H7 (cell line): ENCODE measurements at regions not wholly inside any gene's neighbourhood (a gene's known extent, or its start where the extent isn't known, plus 50 kb on each side); places are given as distances from the start of the nearest gene placed in this dataset.
A peak's percentile ranks its signal among the peaks of the same experiment; 100 is the strongest.

Source experiments
- DNase-seq: peaks from one replicate; pipeline ENCODE4 v3.0.0; 2012
- H3K27me3 ChIP-seq: 2 replicates; pipeline ENCODE4 v1.6.0; 2011; ENCODE audit warnings: mild to moderate bottlenecking, low read length; ENCODE audit not compliant: control insufficient read depth, insufficient read depth
- H3K36me3 ChIP-seq: replicated peaks from 2 replicates; pipeline ENCODE4 v1.5.1; 2011; ENCODE audit warnings: low read length; ENCODE audit not compliant: control insufficient read depth, insufficient read depth
- H3K4me3 ChIP-seq: 2 replicates; pipeline ENCODE4 v1.5.1; 2011; ENCODE audit warnings: low read depth, mild to moderate bottlenecking, control low read depth, low read length, moderate library complexity; ENCODE audit not compliant: insufficient read depth

GRCh38 chr4:13103382-13104015 is 380.6 kb downstream of the RAB28 start:
- no peak overlapping the region for H3K4me3 ChIP-seq
- peak; percentile 14 for DNase-seq
- H3K27me3 ChIP-seq = no peaks in the 10 kb centered on the region
- H3K36me3 ChIP-seq = no peaks in the 10 kb centered on the region

DNA sequence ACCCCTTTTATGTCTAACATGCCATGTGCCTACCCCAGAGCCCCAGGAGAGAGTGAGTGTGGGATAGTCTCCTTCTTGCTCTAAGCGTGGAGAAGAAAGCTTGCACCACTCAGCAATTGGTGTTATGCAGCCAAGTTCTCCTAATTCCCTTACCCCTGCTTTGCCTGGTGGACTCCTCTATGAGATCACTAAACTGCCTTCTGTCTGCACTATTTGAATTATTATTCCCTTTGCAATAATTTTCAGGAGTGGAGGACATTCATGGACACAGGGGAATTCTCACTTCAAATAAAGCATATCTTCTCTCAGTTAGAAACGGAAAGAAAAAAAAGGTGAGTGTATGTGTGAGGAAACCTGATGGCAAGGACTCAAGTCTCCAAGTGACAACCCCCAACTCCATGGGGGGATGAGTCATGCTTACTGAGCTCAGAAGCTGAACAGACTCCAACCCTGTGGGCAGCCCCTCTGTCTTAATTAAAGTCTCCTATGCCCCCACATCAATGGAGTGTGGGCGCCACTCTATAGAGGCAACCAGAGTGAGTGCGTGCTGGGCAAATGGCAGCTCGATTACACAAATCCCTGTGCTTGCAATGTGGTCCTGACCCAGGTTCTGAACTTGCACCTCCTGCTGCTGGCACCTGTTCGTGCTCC is 381.9 kb downstream of the RAB28 start:
- no peaks in the 10 kb centered on the region for H3K27me3 ChIP-seq
- DNase-seq = no peak
- no peaks in the 10 kb centered on the region for H3K36me3 ChIP-seq
- no peak overlapping the region for H3K4me3 ChIP-seq

- no peak overlapping the region for H3K4me3 ChIP-seq
- no peaks in the 10 kb centered on the region for H3K27me3 ChIP-seq
- DNase-seq = no peak
- no peaks in the 10 kb centered on the region for H3K36me3 ChIP-seq
These were observed 386.2 kb downstream of the RAB28 start for GRCh38 chr4:13097971-13098370.

DNA sequence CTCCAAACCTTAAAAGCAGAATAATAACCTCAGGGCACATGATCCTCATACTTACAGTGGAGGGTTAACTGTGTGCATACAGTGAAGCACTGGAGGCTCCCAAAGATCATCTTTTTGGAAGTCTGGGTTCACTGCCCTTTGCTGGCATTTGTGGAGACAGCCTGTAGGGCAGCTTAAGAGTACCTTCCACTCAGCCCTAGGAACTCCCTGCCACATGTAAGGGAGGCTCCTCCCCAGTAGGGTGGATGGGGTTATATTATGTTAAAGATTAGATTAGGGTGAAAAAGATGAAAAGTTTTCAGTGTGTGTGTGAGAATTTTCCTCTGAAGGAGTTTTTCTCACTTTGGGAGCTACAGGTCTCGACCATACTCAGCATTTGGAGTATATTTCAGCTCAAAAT is 388.4 kb downstream of the RAB28 start:
- H3K36me3 ChIP-seq = no peaks in the 10 kb centered on the region
- no peak overlapping the region for H3K4me3 ChIP-seq
- DNase-seq = no peak
- no peaks in the 10 kb centered on the region for H3K27me3 ChIP-seq

DNA sequence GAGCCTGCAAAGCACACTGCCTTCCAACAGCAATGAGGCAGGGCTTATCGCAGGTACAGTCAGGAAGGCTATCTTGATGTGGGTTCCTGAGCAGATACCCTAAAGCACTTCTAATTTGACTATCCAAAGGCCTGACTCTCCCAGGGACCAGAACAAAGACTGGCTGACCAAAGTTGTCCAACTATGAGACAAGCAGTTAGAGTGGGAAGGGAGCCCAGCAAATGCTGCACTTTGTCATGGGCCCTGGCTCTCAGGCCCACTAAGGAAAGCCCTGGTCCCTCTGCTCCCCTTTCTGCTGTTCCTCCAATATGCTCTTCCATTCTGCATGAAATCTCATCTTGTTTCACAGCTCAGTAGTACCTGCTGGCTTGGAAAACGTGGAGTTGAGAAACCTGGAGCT is 391.0 kb downstream of the RAB28 start:
- Histone ChIP-seq H3K36me3 (no peaks in the 10 kb centered on the region), H3K27me3 (no peaks in the 10 kb centered on the region), H3K4me3 (no peak overlapping the region)
- DNase-seq = no peak

GRCh38 chr4:13092702-13093101 is 391.4 kb downstream of the RAB28 start:
- H3K4me3 ChIP-seq = no peak overlapping the region
- no peaks in the 10 kb centered on the region for H3K27me3 ChIP-seq
- H3K36me3 ChIP-seq = no peaks in the 10 kb centered on the region
- no peak for DNase-seq

DNA sequence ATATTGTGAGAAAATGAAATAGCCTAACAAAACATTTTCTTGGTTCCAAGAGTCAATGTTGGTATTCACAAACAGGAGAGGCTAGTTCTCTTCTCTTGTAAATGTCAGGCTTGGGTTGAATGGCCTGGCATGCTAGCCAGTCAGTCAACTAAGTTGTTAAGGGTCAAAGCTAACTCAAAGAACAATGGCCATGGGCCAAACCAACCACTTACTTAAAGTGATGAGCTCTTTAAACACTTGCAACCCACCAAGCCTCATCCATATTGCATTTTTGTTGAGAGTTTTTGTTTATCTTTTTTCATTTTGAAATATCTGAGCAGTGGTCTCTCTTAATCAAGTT is 394.5 kb downstream of the RAB28 start:
- DNase-seq = no peak
- Histone ChIP-seq H3K36me3 (no peaks in the 10 kb centered on the region), H3K27me3 (no peaks in the 10 kb centered on the region), H3K4me3 (no peak overlapping the region)

GRCh38 chr4:13088726-13089658 is 395.1 kb downstream of the RAB28 start:
- DNase-seq = no peak

DNA sequence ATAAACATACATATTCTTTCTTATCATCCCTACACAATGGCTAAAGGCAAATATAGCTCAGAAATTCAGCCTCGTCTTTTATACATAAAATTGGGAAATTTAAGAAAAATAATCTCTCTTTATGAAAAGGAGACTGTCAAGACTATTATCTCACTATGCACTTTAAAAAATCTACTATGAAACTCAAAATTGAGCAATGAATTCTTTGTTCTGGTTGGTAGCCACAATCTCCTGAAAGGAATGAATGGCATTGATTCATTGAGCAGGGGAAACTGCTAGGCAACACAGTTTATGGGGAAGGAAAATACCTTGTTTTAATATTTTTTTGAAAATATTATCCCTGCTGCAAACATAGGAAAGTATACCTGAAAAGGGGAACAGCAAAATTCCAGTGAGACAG is 397.1 kb downstream of the RAB28 start:
- H3K4me3 ChIP-seq = no peak overlapping the region
- no peaks in the 10 kb centered on the region for H3K27me3 ChIP-seq
- DNase-seq = no peak
- no peaks in the 10 kb centered on the region for H3K36me3 ChIP-seq

More at GRCh38 chr4:13088726-13089658, 395.1 kb downstream of the RAB28 start:
- no peak overlapping the region for H3K4me3 ChIP-seq
- no peaks in the 10 kb centered on the region for H3K36me3 ChIP-seq
- no peaks in the 10 kb centered on the region for H3K27me3 ChIP-seq

DNA sequence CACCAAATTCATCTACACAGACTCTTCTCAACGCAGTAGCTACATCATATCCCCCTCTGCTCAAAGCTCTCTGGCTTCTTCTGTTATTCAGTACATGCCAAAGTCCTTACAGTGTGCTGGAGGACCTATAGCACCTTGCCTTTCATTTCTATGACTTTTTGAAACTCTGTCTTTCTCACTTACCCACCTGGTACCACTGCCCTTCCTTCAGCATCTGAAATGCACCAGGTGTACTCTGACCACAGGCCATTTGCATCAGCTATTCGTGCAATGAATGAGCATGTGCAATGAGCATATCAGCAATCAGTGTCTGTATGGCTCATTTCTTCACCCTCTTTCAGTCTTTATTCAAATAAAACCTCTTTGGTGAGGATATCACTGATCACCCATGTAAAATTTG is 399.9 kb downstream of the RAB28 start:
- Histone ChIP-seq H3K4me3 (no peak overlapping the region), H3K27me3 (no peaks in the 10 kb centered on the region), H3K36me3 (no peaks in the 10 kb centered on the region)
- DNase-seq = no peak

DNA sequence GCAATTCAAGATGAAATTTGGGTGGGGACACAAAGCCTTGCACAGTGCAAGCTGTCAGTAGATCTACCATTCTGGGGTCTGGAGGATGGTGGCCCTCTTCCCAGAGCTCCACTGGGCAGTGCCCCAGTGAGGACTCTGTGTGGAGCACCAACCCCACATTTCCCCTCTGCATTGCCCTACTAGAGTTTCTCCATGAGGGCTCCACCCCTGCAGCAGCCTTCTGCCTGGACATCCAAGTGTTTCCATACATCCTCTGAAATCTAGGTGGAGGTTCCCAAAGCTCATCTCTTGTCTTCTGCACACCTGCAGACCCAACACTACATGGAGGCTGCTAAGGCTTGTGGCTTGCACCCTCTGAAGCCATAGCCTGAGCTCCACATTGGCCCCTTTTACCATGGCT is 402.3 kb downstream of the RAB28 start:
- Histone ChIP-seq H3K36me3 (no peaks in the 10 kb centered on the region), H3K4me3 (no peak overlapping the region), H3K27me3 (no peaks in the 10 kb centered on the region)
- no peak for DNase-seq

- Histone ChIP-seq H3K4me3 (no peak overlapping the region), H3K27me3 (no peaks in the 10 kb centered on the region), H3K36me3 (no peaks in the 10 kb centered on the region)
- no peak for DNase-seq
These were observed 417.1 kb downstream of the RAB28 start for GRCh38 chr4:13067077-13067476.

DNA sequence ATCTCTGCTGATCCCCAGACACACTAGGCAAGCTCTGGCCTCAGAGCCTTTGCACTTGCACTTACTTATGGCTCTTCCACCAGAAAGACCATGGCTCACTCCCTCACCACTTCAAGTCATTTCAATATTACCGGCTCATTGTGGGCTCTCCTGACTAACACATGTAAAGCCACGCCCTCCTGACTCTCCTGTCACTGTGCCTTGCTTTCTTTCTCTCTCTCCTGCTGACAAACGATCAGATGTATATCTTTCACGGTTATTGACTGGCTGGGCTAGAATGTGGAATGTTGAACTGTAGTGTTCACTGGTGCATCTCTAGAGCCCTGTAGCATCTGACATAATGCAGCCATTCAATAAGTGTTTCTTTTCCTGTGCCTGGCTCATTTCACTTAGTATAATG is 425.1 kb downstream of the RAB28 start:
- Histone ChIP-seq H3K27me3 (no peaks in the 10 kb centered on the region), H3K36me3 (no peaks in the 10 kb centered on the region), H3K4me3 (no peak overlapping the region)
- DNase-seq = no peak

DNA sequence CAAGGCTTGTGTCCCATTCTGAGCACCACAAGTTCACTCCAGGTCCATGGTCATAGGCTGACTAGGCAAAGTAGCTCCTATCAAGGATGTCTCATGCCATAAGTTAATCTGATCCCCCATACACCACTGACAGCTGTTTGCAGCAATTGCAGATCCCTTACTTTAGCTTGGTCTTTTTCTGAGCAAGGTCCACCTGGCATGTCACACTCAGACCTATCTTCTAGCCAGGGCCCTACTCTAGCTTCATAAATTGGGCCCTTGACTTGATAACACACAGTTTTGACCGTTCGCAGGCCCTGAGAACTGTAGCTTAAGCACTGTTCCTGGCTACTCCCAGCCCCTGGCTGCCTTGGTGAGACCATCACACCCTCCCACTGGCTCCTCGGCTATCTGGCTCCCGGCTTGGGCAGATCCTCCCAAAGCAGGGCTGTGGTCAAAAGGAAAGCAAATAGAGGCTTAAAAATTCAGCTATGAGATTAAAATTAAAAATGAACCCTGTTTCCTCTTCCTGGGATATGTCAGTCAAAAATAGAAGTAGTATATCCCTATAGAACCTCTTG is 427.4 kb downstream of the RAB28 start:
- Histone ChIP-seq H3K36me3 (no peaks in the 10 kb centered on the region), H3K27me3 (no peaks in the 10 kb centered on the region), H3K4me3 (no peak overlapping the region)
- DNase-seq = no peak
